Amniotic stem cell (primary cell): ENCODE measurements at regions not wholly inside any gene's neighbourhood (a gene's known extent, or its start where the extent isn't known, plus 50 kb on each side); places are given as distances from the start of the nearest gene placed in this dataset.

Source experiments
- DNase-seq: peaks from one replicate; lab custom pipeline; 2025; lab: John Stamatoyannopoulos, UW

GRCh38 chr12:66915306-66915904 lies 236.5 kb upstream of the GRIP1 start:
- DNase-seq, result no peak

- DNase-seq, result no peak
These were observed 237.3 kb upstream of the GRIP1 start for GRCh38 chr12:66916189-66916588.

GRCh38 chr12:66919466-66919865 lies 240.6 kb upstream of the GRIP1 start:
- DNase-seq, result no peak

GRCh38 chr12:66920205-66920604 lies 241.3 kb upstream of the GRIP1 start:
- no peak for DNase-seq

GRCh38 chr12:66921151-66921550 lies 242.3 kb upstream of the GRIP1 start:
- DNase-seq, result no peak

- no peak for DNase-seq
These were observed 246.2 kb upstream of the GRIP1 start for GRCh38 chr12:66925083-66925482.

GRCh38 chr12:66929121-66929520 lies 250.2 kb upstream of the GRIP1 start:
- no peak for DNase-seq

- DNase-seq, result no peak
These were observed 252.2 kb upstream of the GRIP1 start for GRCh38 chr12:66931091-66931490.

- DNase-seq, result no peak
These were observed 253.2 kb upstream of the GRIP1 start for GRCh38 chr12:66932126-66932525.

- no peak for DNase-seq
These were observed 255.6 kb upstream of the GRIP1 start for GRCh38 chr12:66934302-66935062.

- no peak for DNase-seq
These were observed 262.3 kb upstream of the GRIP1 start for GRCh38 chr12:66941150-66941549.

- no peak for DNase-seq
These were observed 264.0 kb upstream of the GRIP1 start for GRCh38 chr12:66942741-66943465.

GRCh38 chr12:66944365-66944764 lies 265.5 kb upstream of the GRIP1 start:
- DNase-seq, result no peak

- DNase-seq, result no peak
These were observed 266.4 kb upstream of the GRIP1 start for GRCh38 chr12:66945189-66945817.

GRCh38 chr12:66947119-66947518 lies 268.2 kb upstream of the GRIP1 start:
- DNase-seq, result no peak

GRCh38 chr12:66952668-66953067 lies 273.8 kb upstream of the GRIP1 start:
- DNase-seq, result no peak

- DNase-seq, result no peak
These were observed 277.4 kb upstream of the GRIP1 start for GRCh38 chr12:66956300-66956699.

GRCh38 chr12:66959276-66959675 lies 280.4 kb upstream of the GRIP1 start:
- no peak for DNase-seq

- no peak for DNase-seq
These were observed 281.1 kb upstream of the GRIP1 start for GRCh38 chr12:66960006-66960405.

- DNase-seq, result no peak
These were observed 282.1 kb upstream of the GRIP1 start for GRCh38 chr12:66960704-66961690.

GRCh38 chr12:66962290-66962689 lies 283.4 kb upstream of the GRIP1 start:
- no peak for DNase-seq
